HG03060 (cell line): ENCODE measurements at regions not wholly inside any gene's neighbourhood (a gene's known extent, or its start where the extent isn't known, plus 50 kb on each side); places are given as distances from the start of the nearest gene placed in this dataset.
A peak's percentile ranks its signal among the peaks of the same experiment; 100 is the strongest.

Experiments
- ATAC-seq: cut with Tn5 transposase; IDR thresholded peaks from one replicate; pipeline ENCODE4 v1.9.1; 2021; ENCODE audit warnings: low read depth, moderate number of reproducible peaks; ENCODE audit not compliant: unreplicated experiment

DNA sequence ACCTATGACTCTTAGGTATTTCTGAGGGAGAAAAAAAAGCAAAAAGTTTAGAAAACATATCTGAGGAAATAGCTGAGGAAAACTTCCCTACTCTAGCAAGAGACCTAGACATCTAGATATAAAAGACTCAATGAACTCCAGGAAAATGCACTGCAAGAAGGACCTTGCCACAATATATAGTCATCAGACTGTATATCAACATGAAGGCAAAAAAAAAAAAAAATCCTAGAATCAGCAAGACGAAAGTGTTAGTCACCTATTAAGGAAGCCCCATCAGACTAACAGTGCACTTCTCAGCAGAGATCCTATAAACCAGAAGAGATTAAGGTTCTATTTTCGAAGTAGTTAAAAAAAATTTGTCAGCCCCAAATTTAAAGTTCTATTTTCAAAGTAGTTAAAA is 166.2 kb downstream of the TMEM38B start:
- no peak for ATAC-seq

- no peak for ATAC-seq
Measured at GRCh38 chr9:105861972-105862371, 167.6 kb downstream of the TMEM38B start.

- no peak for ATAC-seq
Measured at GRCh38 chr9:105864248-105864898, 170.0 kb downstream of the TMEM38B start.

DNA sequence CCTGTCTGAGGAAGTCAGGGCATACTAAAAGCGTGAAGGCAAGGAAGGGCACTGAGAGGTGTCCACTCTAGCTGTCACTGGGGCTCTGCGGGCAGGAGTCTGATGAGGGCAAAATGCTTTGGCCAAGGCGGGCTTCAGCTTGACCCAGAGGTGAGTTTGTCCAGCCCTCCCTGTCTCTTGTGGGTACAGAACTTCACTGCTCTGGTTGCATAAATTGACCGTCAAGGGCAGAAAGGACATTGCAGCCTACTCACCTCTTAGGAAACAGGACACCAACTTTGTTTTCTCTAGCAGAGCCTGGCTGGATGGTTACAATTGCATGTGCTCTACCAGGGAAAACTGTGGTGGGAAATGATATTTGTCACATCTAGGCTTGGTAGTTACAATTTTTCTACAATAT is 170.9 kb downstream of the TMEM38B start:
- ATAC-seq = no peak

DNA sequence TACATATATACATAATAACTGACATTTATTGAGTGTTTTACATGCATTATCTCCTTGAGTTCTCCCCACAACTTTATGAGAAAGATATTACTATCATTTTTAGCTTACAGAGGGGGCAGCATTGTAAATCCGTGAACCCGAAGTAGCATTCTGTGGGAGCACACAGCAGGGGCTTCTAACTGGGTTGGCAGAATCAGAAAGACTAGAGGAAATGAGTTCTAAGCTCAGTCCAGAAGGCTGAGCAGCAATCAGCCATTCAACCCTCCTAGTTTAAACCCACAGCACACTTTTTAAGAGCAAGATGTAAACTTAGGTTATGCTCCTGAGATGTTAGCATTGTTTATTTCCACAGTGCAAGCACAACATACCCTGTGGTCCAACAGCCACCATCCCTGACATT is 177.2 kb downstream of the TMEM38B start:
- ATAC-seq = no peak

GRCh38 chr9:105873801-105874200 is 179.5 kb downstream of the TMEM38B start:
- ATAC-seq = no peak

- ATAC-seq = peak; percentile 42
Measured at GRCh38 chr9:105877721-105878120, 183.4 kb downstream of the TMEM38B start.

DNA sequence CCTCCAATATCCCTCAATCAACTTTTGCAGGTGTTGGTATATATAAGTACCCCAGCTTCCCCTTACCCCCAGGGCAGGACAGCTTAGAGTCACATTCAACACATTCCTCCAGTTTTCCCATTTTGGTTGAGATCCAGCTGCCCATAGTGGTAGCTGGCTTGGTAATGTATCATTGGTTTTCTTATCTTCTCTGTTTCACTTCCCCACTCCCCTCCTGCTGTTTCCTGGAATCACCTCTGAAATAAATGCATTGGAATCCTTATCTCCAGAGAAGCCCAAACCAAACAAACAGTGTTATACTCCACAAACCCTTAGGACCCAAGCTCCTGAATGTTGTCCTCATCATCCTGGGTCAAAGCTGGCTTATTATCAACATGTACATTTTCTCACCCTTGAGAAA is 184.8 kb downstream of the TMEM38B start:
- no peak for ATAC-seq

- ATAC-seq = no peak
Measured at GRCh38 chr9:105880517-105880916, 186.2 kb downstream of the TMEM38B start.

DNA sequence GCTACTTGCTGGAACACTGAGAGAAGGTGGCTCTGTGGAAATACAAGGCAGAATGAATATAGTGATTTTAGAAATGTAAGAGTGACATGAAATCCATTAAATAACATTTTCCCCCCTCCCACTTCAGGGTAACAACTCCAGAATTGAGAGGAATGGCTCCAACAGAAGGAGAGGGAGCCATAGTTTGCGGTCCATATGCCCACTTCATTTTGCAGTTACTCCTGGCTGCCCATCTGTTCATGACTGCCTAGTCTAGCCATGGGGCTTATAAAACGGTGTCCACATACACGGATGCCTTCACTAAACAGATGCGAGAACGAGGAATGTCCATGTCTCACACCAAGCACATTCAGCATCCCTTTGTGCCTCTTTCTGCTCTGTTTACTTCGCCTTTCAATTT is 186.7 kb downstream of the TMEM38B start:
- ATAC-seq = no peak

- peak; percentile 41 for ATAC-seq
Measured at GRCh38 chr9:105881654-105882349, 187.5 kb downstream of the TMEM38B start.

DNA sequence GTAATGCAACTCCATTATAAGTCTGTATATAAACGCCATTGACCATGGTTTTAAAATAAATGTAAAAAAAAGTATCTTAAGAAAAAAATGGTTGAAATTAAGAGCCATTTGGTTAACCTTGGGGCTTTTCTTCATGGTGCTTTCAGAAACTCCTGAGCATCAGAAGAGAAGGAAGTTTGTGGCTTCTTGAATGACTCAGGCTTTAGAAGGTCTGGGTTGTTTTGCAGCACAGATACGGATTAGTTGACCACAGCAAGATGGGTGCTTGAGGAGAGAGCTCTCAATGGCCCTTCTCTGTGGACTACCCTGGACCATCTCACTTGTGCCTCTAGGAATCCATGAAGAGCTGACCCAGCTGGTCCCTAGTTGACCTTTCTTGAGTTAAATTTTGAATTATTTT is 189.5 kb downstream of the TMEM38B start:
- peak; percentile 90 for ATAC-seq

- ATAC-seq = no peak
Measured at GRCh38 chr9:105884416-105884815, 190.1 kb downstream of the TMEM38B start.

- no peak for ATAC-seq
Measured at GRCh38 chr9:105886136-105886535, 191.8 kb downstream of the TMEM38B start.

GRCh38 chr9:105887679-105888078 is 193.3 kb downstream of the TMEM38B start:
- ATAC-seq = no peak

GRCh38 chr9:105890046-105890822 is 195.9 kb downstream of the TMEM38B start:
- no peak for ATAC-seq

DNA sequence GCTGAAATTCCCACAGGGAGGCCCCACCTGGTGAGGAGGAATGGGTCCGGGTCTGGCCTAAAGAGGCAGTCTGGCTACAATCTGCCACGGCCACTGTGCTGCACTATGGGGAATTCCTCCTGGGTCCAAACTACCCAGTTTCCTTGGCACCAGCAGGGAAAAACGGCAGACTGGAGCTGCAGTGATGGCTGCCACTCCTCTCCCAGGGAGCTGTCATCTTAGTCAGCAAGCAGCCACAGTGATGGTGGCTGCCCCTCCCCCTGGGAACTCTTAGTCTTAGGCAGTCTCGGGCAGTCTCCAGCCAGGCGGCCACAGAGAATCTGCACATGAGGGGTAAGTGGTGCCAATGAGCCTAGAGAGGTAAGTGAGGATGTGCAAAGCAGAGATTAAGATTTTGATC is 205.8 kb downstream of the TMEM38B start:
- ATAC-seq = no peak

DNA sequence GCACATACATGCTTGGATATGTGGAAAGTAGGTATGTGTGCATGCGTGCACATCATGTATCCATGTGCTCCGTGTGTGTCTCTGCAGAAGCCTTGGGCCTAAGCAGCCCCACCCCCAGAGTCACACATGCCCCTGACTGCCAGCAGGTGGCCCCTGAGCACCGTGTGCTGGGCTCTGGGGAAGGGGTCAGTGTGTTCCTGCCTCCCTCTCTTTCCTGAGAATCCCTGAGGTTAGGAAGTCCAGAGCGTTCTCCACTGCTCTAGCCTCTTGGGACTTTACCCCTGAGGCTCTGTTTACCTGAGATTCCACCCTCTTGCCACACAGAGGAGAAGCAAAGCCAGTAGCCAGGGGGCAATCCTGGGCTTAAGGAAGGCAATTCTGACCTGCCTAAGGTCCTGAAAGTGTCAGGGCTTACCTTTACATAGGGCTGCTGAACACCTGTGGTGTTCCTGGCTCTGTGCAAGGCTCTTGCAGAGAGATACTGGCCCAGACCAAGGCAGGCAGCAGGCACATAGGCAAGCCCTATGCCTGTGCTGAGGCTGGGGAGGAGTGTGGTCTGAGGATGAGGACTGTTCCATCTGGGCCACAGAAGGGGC is 207.3 kb downstream of the TMEM38B start:
- ATAC-seq = no peak

DNA sequence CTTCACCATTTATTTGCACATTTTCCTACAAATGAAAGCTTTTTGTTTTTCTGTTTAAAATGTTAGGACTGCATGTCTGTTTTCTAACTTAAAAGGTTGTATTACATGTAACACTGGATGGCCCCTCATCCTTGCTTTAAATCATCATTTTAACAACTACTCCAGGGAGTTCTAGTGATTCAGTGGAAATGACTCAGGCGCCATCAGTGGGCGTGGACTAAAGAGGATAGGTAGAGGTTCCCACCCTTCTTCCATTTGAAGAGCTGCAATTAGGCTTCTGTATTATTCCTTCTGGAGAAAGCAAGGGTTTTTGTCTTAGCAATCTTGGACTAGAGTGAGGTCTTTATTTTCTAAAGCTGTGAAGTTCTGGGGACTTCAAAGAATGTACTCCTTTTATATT is 213.7 kb downstream of the TMEM38B start:
- no peak for ATAC-seq

DNA sequence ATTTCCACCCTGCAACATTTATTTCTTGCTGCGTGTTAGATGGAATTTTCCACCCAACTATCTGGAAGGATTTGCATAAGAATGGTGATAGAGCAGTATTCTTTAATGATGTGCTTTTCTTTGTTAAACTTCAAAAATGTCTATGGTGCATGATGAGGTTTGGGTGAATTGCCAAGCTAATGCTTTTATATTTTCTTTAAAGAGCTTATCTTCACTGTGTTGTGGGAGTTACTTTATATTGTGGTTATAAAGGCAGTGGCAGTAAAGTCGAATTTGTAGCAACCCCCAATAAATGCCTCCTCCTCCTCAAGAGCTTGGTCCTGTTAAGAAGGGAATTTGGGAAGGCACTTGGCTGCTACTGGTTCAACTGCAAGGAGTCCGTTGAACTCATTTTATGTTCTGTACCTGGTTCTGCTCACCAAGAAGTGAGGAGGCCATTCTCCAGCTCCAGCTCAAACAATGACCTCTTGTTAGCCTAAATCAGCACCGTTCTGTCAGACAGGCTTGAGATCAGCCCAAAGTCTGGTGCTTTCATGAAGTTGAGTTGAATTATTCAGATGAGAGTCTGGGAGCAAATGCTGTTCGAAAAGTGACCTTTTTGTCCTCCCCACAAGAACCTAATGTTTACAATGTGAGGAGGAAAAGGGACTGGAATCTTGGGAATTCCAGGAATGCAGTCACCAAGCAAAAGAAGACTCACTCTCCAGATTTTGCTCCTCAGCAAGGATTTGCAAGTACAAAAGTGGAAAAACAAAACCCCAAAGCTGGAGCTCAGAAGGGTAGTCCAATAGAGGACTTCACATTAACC is 217.0 kb downstream of the TMEM38B start:
- ATAC-seq = no peak
